ENCODE measurements at regions not wholly inside any gene's neighbourhood (a gene's known extent, or its start where the extent isn't known, plus 50 kb on each side); places are given as distances from the start of the nearest gene placed in this dataset.

- TF ChIP-seq EZH2 (IDR thresholded peaks at IDR 0.05; ENCODE audit: borderline replicate concordance, low read depth, low read length, severe bottlenecking): no peak
- no peak for TF ChIP-seq CTCF (IDR thresholded peaks at IDR 0.05; ENCODE audit: borderline replicate concordance, extremely low read depth, low read length, poor library complexity, severe bottlenecking)
Measured at GRCh38 chr15:59817053-59817452, 127.9 kb upstream of the BNIP2 start.
